DND-41 (cell line): ENCODE measurements at regions not wholly inside any gene's neighbourhood (a gene's known extent, or its start where the extent isn't known, plus 50 kb on each side); places are given as distances from the start of the nearest gene placed in this dataset.

Experiments used
- ATAC-seq: fragments of 200-7000 bp; cut with Tn5 transposase; 3 replicates; pipeline ENCODE4 v1.9.1; 2021; ENCODE audit warnings: low read depth; ENCODE audit not compliant: insufficient read depth
- DNase-seq: peaks from one replicate; pipeline ENCODE4 v3.0.0-alpha.2; 2020
- H2AFZ ChIP-seq: 2 replicates; pipeline ENCODE4 v1.6.0; 2012; ENCODE audit warnings: low read depth, low read length
- H3K27ac ChIP-seq: 2 replicates; pipeline ENCODE4 v1.5.1; 2012; ENCODE audit warnings: low read length, inconsistent platforms
- H3K27me3 ChIP-seq: fragments of 200-600 bp; sonication (generic); 2 replicates; pipeline ENCODE4 v1.6.0; 2012; ENCODE audit warnings: low read length, mild to moderate bottlenecking, inconsistent platforms; ENCODE audit not compliant: insufficient read depth, poor library complexity
- H3K36me3 ChIP-seq: 2 replicates; pipeline ENCODE4 v1.5.1; 2012; ENCODE audit warnings: low read length, inconsistent platforms; ENCODE audit not compliant: insufficient read depth
- H3K4me1 ChIP-seq: 2 replicates; pipeline ENCODE4 v1.5.1; 2012; ENCODE audit warnings: mild to moderate bottlenecking, low read length; ENCODE audit not compliant: insufficient read depth
- H3K4me2 ChIP-seq: 2 replicates; pipeline ENCODE4 v1.6.0; 2012; ENCODE audit warnings: mild to moderate bottlenecking, moderate library complexity, low read length, inconsistent platforms; ENCODE audit not compliant: insufficient read depth
- H3K4me3 ChIP-seq, 2 experiments: fragments of 200-600 bp in 1 of 2; shearing (Covaris generic) in 1 of 2; 2 replicates each; pipeline ENCODE4 v1.5.1; 2012 to 2016; ENCODE audit warnings: inconsistent platforms in 2 of 2, low read length in 2 of 2, mild to moderate bottlenecking in 2 of 2, low read depth in 1 of 2, moderate library complexity in 1 of 2
- H3K79me2 ChIP-seq: 2 replicates; pipeline ENCODE4 v1.6.0; 2012; ENCODE audit warnings: low read length, inconsistent platforms; ENCODE audit not compliant: insufficient read depth
- H3K9ac ChIP-seq: 2 replicates; pipeline ENCODE4 v1.6.0; 2012; ENCODE audit warnings: low read depth, mild to moderate bottlenecking, inconsistent platforms, low read length, moderate library complexity
- H3K9me3 ChIP-seq: 2 replicates; pipeline ENCODE4 v1.5.1; 2012; ENCODE audit warnings: low read length, moderate library complexity, mild to moderate bottlenecking, inconsistent platforms; ENCODE audit not compliant: insufficient read depth, severe bottlenecking
- H4K20me1 ChIP-seq: 2 replicates; pipeline ENCODE4 v1.6.0; 2012; ENCODE audit warnings: low read length; ENCODE audit not compliant: insufficient read depth
- CTCF ChIP-seq: IDR thresholded peaks from 2 replicates; pipeline ENCODE4 v1.5.1; 2012; ENCODE audit warnings: borderline replicate concordance, low read length, moderate library complexity, mild to moderate bottlenecking; ENCODE audit not compliant: poor library complexity, severe bottlenecking; ENCODE audit errors: extremely low read depth
- EZH2 ChIP-seq: IDR thresholded peaks from 3 replicates; pipeline ENCODE4 v1.6.1; 2012; ENCODE audit warnings: borderline replicate concordance, low read depth, mild to moderate bottlenecking, moderate library complexity, low read length, inconsistent platforms; ENCODE audit not compliant: severe bottlenecking

- Histone ChIP-seq H3K9ac (no peak overlapping the region), H3K9me3 (no peaks in the 10 kb centered on the region), H3K27me3 (no peaks in the 10 kb centered on the region), H4K20me1 (no peaks in the 10 kb centered on the region), H3K4me2 (no peak overlapping the region), H3K36me3 (no peaks in the 10 kb centered on the region), H3K27ac (no peak overlapping the region), H3K4me3 (no peak overlapping the region), H3K4me1 (peaks cover 17% of the 10 kb centered on the region), H3K79me2 (no peaks in the 10 kb centered on the region), H2AFZ (no peak overlapping the region)
- no peak for DNase-seq
- ATAC-seq: no peak
- TF ChIP-seq CTCF (no peak), EZH2 (no peak)
These were observed 61.2 kb upstream of the SGK1 start for GRCh38 chr6:134379076-134379475.

GRCh38 chr6:134378426-134378825 is 60.5 kb upstream of the SGK1 start:
- no peak for DNase-seq
- TF ChIP-seq CTCF: no peak
- TF ChIP-seq EZH2: no peak
- Histone ChIP-seq H3K4me2 (no peak overlapping the region), H3K4me3 (no peak overlapping the region), H3K9me3 (no peaks in the 10 kb centered on the region), H3K9ac (no peak overlapping the region), H3K4me1 (peaks cover 17% of the 10 kb centered on the region), H2AFZ (no peak overlapping the region), H3K79me2 (no peaks in the 10 kb centered on the region), H3K36me3 (no peaks in the 10 kb centered on the region), H4K20me1 (no peaks in the 10 kb centered on the region), H3K27me3 (no peaks in the 10 kb centered on the region), H3K27ac (no peak overlapping the region)
- no peak for ATAC-seq

GRCh38 chr6:134376785-134377184 is 58.9 kb upstream of the SGK1 start:
- TF ChIP-seq EZH2 (no peak), CTCF (no peak)
- Histone ChIP-seq H3K79me2 (no peaks in the 10 kb centered on the region), H3K9me3 (no peaks in the 10 kb centered on the region), H3K27ac (peak overlapping the region; percentile 74), H3K4me2 (peak overlapping the region; percentile 48), H3K27me3 (no peaks in the 10 kb centered on the region), H3K4me1 (peaks cover 21% of the 10 kb centered on the region), H3K4me3 (no peak overlapping the region), H4K20me1 (no peaks in the 10 kb centered on the region), H3K36me3 (no peaks in the 10 kb centered on the region), H2AFZ (peak overlapping the region; percentile 58), H3K9ac (no peak overlapping the region)
- ATAC-seq (peak; percentile 99), DNase-seq (peak; percentile 64)

- Histone ChIP-seq H2AFZ (no peak overlapping the region), H3K27ac (no peak overlapping the region), H3K4me3 (no peak overlapping the region), H3K79me2 (no peaks in the 10 kb centered on the region), H3K4me2 (no peak overlapping the region), H3K36me3 (no peaks in the 10 kb centered on the region), H4K20me1 (no peaks in the 10 kb centered on the region), H3K9ac (no peak overlapping the region), H3K4me1 (peaks cover 21% of the 10 kb centered on the region), H3K9me3 (no peaks in the 10 kb centered on the region), H3K27me3 (no peaks in the 10 kb centered on the region)
- ATAC-seq (no peak), DNase-seq (no peak)
- TF ChIP-seq CTCF: no peak
- TF ChIP-seq EZH2: no peak
These were observed 57.3 kb upstream of the SGK1 start for GRCh38 chr6:134375220-134375580.
